NB4 (cell line): ENCODE measurements at regions not wholly inside any gene's neighbourhood (a gene's known extent, or its start where the extent isn't known, plus 50 kb on each side); places are given as distances from the start of the nearest gene placed in this dataset.

Source experiments
- DNase-seq: peaks from one replicate; pipeline ENCODE4 v3.0.0; 2010; ENCODE audit warnings: low read depth
- H3K4me3 ChIP-seq: one replicate; pipeline ENCODE4 v1.5.1; 2011; ENCODE audit warnings: mild to moderate bottlenecking, low read depth, low read length, moderate library complexity
- MYC ChIP-seq: IDR thresholded peaks from 2 replicates; pipeline ENCODE4 v1.6.1; 2011; ENCODE audit warnings: low read depth, low read length
- POLR2A ChIP-seq: IDR thresholded peaks from 2 replicates; pipeline ENCODE4 v1.6.1; 2011; ENCODE audit warnings: mild to moderate bottlenecking; ENCODE audit not compliant: insufficient read length; ENCODE audit errors: extremely low read depth
- TF ChIP-seq, protein P1 (sequence below): IDR thresholded peaks from one replicate; pipeline ENCODE4 v1.5.1; 2012; ENCODE audit warnings: low read depth, low read length
- TF ChIP-seq, protein P2 (sequence below): IDR thresholded peaks from 2 replicates; pipeline ENCODE4 v1.6.1; 2011; ENCODE audit warnings: low read depth, low read length

DNA sequence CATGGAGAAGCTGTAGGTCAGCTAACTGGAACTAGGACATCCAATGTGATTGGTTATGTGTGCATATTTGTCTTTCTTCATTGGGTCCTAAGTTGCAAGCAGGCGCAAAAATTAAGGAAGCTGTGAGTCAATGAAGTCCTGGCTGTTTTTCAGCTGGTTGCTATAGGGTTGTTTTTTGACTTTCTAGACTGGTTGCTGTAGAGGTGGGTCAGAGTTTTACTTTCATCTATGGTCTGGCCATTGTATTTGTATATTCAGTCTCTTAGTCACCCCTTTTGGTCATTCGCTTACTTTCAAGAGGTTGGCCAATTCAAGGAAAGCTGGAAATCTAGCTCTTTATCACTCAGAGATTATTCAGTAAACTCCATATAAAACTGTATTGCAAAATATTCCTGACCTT is 62.0 kb upstream of the AMZ2 start:
- TF ChIP-seq, protein P1, sequence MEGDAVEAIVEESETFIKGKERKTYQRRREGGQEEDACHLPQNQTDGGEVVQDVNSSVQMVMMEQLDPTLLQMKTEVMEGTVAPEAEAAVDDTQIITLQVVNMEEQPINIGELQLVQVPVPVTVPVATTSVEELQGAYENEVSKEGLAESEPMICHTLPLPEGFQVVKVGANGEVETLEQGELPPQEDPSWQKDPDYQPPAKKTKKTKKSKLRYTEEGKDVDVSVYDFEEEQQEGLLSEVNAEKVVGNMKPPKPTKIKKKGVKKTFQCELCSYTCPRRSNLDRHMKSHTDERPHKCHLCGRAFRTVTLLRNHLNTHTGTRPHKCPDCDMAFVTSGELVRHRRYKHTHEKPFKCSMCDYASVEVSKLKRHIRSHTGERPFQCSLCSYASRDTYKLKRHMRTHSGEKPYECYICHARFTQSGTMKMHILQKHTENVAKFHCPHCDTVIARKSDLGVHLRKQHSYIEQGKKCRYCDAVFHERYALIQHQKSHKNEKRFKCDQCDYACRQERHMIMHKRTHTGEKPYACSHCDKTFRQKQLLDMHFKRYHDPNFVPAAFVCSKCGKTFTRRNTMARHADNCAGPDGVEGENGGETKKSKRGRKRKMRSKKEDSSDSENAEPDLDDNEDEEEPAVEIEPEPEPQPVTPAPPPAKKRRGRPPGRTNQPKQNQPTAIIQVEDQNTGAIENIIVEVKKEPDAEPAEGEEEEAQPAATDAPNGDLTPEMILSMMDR: no peak
- TF ChIP-seq MYC (no peak), POLR2A (no peak)
- TF ChIP-seq, protein P2, sequence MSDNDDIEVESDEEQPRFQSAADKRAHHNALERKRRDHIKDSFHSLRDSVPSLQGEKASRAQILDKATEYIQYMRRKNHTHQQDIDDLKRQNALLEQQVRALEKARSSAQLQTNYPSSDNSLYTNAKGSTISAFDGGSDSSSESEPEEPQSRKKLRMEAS: no peak
- no peak overlapping the region for H3K4me3 ChIP-seq
- DNase-seq: no peak

DNA sequence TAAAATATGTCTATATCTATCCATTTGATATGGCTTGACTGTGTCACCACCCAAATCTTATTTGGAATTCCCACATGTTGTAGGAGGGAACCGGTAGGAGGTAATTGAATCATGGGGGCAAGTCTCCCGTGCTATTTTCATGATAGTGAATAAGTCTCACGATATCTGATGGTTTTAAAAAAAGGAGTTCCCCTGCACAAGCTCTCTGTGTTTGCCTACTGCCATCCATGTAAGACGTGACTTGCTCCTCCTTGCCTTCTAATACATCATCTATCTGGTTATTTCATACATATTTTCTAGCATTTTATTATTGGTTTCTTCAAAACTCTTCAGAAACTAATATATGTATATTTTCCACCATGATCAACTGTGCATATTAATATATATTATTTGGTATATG is 57.3 kb upstream of the AMZ2 start:
- no peak for TF ChIP-seq MYC
- TF ChIP-seq, protein P1: no peak
- TF ChIP-seq POLR2A: no peak
- TF ChIP-seq, protein P2: no peak
- no peak for DNase-seq
- H3K4me3 ChIP-seq: no peak overlapping the region

DNA sequence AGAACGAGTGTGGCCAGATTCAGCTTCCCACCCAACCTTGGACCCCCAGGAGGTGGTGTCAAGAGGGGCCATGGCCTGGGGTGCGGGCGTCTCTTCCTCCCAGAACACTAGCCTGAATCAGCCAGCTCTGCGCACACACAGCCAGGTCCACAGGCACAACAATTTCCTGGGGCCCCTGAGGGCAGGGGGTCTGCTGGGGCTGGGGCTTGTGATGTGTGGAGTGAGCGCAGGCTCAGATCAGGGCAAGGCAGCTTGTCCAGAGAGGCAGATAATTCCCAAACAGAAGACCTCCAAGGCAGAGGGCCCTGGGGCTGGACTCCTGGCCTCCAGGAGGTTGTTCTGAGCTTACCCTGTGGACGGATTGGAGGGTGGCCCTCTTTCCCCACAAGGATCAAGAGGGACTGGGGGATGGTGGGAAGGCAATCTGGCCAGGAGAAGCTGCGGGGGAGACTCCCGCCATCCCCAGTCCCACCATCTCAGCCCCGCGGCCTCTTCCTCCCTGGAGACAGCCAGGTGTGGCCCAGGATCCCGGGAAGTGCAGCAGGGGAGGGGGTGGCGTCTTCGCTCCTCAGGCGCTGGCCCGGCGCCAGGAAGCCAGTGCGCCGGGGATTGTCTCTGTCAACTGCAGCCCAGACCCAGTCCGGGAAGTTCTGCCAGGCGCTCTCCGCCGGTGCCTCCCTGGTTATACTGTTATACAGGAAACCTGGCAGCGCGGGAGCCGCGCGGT is 52.0 kb upstream of the AMZ2 start:
- TF ChIP-seq POLR2A: no peak
- TF ChIP-seq MYC: no peak
- TF ChIP-seq, protein P2: no peak
- TF ChIP-seq, protein P1: no peak
- no peak overlapping the region for H3K4me3 ChIP-seq
- no peak for DNase-seq

DNA sequence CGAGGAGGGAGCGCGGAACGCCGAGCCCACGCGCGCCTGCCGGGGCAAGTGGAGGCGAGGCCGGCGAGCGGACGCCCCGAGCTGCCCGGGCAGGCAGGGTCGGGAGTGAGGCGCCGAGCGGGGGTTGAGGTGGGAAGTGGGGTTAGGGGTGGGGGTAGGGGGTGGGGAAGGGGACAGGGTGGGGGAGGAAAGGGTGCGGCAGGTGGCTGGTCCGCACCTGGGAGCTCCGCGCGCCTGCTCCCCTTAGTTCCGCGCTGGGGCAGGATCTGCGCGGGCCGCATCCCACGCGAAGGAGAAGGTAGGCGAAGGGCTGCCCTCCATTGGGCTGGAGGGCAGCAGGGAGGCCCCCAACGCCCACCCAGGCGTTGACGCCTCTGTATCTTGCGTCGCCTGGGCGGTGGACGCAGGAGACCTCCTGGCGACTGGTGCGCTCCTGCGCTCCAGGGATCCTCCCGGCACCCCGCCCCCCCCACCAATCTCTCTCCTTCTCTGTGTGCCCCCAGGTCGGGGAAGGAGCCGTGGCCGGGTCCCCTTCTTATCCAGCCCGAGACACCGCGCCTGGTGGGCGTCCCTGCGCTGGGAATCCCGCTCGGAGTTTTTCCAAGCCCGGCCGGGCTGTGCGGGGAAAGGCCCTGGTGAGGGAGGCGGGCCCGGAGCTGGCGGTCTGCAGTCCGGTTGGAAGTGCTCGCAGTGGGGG is 51.3 kb upstream of the AMZ2 start:
- H3K4me3 ChIP-seq: no peak overlapping the region
- DNase-seq: no peak
- TF ChIP-seq, protein P1: no peak
- TF ChIP-seq POLR2A (no peak), MYC (no peak)
- TF ChIP-seq, protein P2: no peak

DNA sequence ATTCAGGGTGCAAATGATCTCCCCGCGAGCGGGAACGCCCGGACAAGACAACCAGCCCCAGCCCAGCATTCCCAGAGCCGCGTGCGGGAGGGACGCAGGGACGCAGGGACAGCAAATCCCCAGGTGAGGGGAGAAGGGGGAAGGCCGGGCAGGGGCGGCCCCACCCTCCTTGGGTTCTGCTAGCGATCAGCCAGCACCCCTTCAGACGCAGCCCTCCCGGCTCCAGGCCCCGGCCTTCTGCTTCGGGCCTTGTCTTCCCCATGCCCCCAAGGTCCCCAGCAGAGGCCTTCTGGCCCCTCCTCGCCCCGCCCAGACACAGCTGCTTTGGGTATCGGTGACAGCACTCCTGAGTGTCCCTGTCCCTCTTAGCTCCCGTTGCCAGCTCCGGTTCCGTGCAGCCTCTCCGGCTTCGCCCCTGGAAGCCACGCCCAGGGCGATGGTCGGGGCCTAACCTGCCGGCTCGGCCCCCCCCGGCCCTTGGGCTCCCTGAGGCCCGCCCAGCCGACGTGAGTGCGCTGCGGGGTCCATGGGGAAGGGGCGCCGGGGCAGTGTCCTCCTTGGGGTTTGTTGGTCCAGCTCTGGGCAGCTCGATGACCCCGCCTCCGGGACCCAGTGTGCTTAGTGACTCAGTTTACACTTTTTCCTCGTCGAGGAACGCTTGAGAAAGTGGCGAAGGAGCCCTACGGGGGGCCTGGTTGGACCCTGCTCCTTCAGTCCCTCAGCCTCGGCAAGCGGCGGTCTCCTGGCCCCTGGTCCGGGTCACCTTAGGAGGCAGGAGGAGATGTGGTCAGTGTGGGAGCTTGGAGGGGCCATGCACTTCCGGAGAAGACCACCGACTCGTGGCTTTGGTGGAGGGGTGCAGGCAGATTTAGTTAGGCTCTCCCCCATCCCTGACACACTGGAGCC is 50.5 kb upstream of the AMZ2 start:
- no peak for DNase-seq
- TF ChIP-seq, protein P2: no peak
- TF ChIP-seq POLR2A (no peak), MYC (no peak)
- TF ChIP-seq, protein P1: no peak
- no peak overlapping the region for H3K4me3 ChIP-seq
